HUDEP-2 (cell line): ENCODE measurements at regions not wholly inside any gene's neighbourhood (a gene's known extent, or its start where the extent isn't known, plus 50 kb on each side); places are given as distances from the start of the nearest gene placed in this dataset.
"Not testable (repeated sequence)": the region's sequence is repeated elsewhere in the genome, so short reads cannot be mapped to it uniquely, and the experiment has no call there.

Experiments used
- DNase-seq, 76 experiments: peaks; one replicate each; lab custom pipeline; 2025; ENCODE audit not compliant: unreplicated experiment in 76 of 76; lab: John Stamatoyannopoulos, UW

DNA sequence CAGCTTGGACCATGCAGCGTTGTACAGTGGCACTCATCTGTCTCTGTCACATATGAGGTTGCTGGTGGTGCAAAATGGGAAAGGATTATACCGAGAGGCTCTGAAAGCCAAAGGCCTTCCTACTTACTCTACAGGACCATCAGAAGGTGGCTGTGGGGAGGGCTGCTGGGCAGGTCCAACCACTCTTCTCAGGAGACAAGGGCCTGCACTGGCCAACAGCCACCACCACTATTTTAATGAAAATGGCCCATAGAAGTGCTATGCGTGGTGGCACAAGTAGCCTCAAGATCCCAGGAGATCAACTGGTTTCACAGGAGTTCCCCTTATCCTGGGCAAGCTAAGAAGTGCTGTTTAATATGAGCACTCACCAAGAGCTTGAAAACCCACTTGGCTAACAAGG lies 52.3 kb downstream of the MRPL57 start:
- no peak for DNase-seq

- DNase-seq = no peak
These were observed 53.0 kb downstream of the MRPL57 start for GRCh38 chr13:21229241-21230024.

DNA sequence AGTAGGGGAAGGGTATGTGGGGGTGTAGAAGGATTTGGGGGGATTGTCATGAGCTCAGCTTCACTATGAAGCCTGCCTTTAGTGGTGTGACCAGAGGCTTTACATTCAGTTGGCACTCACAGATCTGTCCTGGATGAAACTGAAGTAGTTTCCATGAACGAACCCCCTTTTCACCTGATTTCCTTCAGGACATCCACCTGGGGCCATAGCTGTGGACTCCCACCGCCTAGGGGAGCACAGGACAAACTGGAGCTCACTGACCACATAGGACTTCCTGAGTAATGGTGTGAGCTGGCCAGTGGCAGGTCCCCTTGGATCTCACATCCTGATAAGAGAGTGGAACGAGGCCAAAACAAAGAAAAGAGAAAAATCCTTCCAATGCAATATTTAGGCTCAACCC lies 54.1 kb downstream of the MRPL57 start:
- DNase-seq = no peak

GRCh38 chr13:21231426-21231940 lies 55.0 kb downstream of the MRPL57 start:
- peak in 3 of 76 experiments; percentile 6 to 23 (median 15) for DNase-seq

DNA sequence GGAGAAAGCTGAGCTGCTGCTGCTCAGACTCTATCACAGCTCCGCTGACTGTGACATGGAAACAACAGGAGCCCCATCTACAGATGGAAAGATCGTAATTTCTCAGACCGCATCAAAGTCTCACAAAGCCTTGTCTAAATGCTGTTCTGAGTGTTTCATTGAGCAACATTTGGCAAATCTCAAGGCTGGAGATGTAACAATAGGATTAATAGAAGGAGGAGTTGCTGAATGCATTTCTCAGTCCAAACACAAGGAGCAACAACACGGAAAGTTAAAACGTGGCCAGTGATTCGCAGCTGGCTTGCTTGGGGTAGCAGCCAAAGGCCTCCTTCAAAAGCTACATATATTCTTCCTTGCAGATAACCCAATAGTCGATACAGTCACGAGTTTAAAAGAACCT lies 55.7 kb downstream of the MRPL57 start:
- no peak for DNase-seq

DNA sequence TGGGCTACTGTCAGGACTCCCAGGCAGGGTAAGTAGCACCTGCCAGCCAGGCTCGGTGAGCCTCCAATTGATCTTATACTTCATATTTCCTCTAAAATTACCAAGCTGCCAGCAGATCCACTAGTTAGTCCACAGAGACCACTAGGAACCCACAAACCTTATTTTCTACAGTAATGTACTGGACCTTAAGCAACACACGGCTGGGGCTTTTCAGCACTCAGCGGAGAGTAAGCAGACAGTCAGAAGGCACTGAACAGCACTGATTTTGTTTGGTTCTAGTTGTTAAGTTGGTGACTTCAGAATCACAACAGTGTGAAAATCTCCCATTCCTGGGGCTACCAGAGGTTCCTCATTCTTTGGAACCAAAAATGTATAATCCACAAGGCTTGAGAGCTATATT lies 56.1 kb downstream of the MRPL57 start:
- no peak for DNase-seq

- DNase-seq = no peak
These were observed 56.6 kb downstream of the MRPL57 start for GRCh38 chr13:21233086-21233485.

DNA sequence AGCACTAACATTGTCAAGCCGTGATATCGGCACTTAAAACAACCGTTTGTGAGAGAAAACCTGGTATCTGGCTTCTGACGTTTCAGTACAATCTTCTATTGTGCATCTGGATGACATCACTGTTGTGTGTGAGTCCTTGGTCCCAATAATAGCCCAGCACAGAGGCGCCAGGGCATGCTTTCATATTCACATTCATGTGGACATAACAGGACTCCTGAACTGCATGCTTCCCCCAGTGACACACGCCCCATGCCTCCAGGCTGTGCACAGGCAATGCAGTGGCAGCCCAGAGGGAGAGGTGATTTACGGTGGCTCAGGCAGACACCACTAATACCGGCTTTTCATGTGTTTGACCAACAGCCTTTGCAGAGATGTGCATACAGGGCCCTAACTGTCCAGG lies 58.1 kb downstream of the MRPL57 start:
- no peak for DNase-seq

DNA sequence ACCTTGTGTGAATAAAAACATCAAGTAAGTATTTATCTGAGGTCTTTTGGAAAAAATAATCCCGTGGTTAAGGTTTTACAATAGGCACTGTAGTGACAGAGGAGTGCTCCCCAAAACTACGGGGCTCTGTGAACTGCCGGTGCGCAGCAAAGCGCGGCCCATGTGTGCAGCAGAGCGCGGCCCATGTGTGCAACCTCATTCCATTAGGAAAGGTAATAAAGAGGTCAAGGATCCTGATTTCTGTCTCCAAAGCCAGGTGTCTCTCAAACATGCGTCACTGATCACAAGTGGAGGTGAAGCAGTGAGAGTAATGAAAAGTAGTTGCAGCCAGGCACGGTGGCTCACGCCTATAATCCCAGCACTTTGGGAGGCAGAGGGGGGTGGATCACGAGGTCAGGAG lies 58.7 kb downstream of the MRPL57 start:
- DNase-seq = no peak

DNA sequence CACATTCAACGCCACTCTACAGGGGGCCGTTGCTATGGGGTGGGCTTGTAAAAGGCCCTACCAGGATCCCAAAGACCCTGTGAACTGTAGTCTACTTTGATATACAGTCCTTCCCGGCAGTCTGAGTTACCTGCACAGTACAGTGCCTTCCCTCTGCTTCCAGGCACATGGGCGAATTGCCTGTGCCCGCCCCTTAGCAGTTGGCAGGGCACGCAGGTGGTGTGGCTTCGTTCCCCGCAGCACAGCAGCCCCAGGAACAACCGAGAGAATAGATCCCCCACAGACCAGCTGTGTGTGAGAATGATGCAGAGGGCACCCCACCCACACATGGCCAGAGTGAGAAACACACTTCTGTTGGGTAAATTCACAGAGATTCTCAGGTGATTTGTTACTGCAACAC lies 60.6 kb downstream of the MRPL57 start:
- DNase-seq = no peak

- no peak for DNase-seq
These were observed 61.8 kb downstream of the MRPL57 start for GRCh38 chr13:21238267-21238666.

GRCh38 chr13:21240586-21240985 lies 64.1 kb downstream of the MRPL57 start:
- DNase-seq = no peak

GRCh38 chr13:21242236-21242635 lies 65.8 kb downstream of the MRPL57 start:
- no peak for DNase-seq

- peak in 12 of 76 experiments; percentile 0 to 36 (median 9) for DNase-seq
These were observed 66.8 kb downstream of the MRPL57 start for GRCh38 chr13:21243045-21243897.

DNA sequence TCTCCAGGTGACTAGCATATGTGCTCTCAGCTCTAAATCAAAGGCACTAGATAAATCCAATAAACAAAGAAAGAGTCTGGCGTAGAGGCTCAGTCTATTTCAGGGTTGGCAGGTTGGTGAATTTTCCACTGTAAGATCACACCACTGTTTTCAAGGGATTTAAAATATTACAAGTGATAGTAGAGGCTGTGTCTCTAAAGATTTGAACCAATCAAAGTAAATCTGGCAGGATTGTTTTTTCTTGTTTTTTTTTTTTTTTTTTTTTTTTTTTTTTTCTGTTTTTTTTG lies 67.4 kb downstream of the MRPL57 start:
- not testable (repeated sequence) for DNase-seq

DNA sequence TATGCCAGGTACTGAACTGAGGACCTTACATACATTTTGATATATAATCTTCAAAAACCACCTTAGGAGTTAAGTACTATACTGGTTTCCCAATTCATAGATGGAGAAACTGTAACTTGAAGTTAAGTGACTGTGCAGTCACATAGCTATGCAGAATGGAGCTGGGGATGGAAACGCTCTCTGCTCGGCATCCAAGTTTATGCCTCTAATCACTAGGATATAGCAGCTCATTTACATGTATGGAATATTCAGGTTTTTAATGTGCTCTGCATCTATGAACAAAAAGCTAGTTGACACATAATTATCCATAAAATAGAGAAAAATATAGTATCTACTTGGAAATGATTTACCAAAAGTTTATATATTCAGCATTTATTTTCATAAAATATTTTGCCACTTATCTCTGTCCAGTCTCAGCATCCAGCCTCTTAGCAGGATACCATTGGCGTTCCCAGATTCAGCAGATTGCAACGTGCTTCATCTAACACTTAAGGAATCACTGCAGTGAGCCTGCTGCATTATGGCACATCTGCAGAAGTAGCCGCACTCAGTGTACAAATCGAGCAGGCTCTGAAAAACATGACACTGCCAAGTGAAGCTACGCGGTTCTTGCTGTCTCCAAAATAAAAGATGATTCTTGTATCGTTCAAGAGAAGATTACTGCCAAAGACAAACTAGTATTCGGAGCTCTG lies 70.4 kb downstream of the MRPL57 start:
- no peak for DNase-seq

DNA sequence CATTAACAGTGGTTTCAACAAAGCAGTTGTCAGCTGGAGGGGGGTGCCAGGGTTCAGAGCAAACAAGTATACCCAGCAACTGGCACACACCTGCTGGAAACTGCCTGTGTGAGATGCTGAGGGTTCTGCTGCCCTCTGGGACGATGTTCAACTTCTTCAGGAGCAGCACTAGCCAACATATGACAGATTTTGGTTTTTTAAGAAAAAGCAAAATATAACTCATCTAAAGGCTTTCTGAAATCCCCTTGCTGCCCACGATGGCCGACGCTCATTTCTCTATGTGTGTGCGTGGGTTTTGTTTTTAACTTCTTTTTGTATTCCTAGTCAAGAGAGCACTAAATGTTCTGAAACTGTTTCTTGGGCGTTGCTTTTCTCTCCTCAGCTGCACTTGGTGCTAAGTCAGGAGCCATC lies 79.9 kb downstream of the MRPL57 start:
- DNase-seq = no peak

- no peak for DNase-seq
These were observed 80.4 kb downstream of the MRPL57 start for GRCh38 chr13:21256891-21257290.

GRCh38 chr13:21259571-21260455 lies 83.4 kb downstream of the MRPL57 start:
- no peak for DNase-seq

DNA sequence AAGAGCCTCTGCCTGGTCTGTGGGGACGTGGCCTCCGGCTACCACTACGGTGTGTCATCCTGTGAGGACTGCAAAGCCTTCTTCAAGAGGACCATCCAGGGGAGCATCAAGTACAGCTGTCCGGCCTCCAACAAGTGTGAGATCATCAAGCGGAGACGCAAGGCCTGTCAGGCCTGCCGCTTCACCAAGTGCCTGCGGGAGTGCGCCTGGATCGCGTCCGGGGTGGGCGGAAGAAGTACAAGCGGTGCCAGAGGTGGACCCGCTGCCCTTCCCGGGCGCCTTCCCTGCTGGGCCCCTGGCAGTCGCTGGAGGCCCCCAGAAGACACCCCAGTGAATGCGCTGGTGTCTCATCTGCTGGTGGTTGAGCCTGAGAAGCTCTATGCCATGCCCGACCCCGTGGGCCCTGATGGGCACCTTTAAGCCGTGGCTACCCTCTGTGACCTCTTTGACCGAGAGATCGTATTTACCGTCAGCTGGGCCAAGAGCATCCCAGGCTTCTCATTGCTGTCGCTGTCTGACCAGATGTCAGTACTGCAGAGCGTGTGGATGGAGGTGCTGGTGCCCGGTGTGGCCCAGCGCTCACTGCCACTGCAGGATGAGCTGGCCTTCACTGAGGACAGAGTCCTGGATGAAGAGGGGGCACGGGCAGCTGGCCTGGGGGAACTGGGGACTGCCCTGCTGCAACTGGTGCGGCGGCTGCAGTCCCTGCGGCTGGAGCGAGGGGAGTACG lies 84.3 kb downstream of the MRPL57 start:
- DNase-seq = not testable (repeated sequence)
